CD4-positive, alpha-beta T cell treated with Interleukin-12 subunit alpha and Interleukin-12 subunit beta, for 1 hour (primary cell): ENCODE measurements at regions not wholly inside any gene's neighbourhood (a gene's known extent, or its start where the extent isn't known, plus 50 kb on each side); places are given as distances from the start of the nearest gene placed in this dataset.

Experiments
- DNase-seq: peaks from one replicate; pipeline ENCODE4 v3.0.0-alpha.2; 2020

DNA sequence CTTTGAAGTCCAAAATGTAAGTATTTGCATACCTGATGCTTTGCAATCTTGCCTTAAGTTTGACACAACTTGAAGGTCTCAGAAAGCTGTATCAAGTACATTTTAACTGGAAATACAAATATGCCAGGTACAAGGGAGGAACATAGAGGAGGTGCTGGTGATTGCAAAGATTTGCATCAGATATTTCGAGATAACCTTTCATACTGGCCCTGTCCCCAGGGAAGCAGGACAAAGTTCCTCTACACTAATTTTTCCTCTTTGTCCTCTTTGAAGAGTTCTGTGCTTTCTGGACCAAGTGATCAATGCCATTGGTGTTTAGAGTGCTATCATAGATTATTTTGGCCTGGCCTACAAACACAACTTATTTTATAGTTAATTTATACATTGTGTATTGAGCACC, 686.1 kb downstream of the HACE1 start:
- DNase-seq, result no peak

DNA sequence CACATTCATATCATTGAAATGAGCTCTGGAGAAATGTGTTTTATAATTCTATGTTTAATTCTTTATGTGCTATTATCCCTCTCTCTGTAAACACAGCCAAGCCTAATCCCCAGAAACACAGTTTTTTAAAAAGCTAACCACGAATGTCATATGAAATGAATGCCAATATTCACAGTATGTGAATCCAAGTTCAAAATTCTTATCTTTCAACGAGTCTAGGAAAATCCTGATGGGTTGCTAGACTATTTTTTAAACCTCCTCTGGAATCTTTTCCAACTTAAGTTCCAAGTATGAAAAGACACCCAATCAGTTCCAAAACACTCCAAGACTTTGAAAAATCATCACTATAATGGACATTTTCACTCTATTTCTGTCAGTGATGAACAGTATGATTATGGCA, 689.3 kb downstream of the HACE1 start:
- DNase-seq, result no peak

- DNase-seq, result no peak
These were observed 693.6 kb downstream of the HACE1 start for GRCh38 chr6:104166055-104166668.

GRCh38 chr6:104162036-104162669, 697.6 kb downstream of the HACE1 start:
- no peak for DNase-seq

DNA sequence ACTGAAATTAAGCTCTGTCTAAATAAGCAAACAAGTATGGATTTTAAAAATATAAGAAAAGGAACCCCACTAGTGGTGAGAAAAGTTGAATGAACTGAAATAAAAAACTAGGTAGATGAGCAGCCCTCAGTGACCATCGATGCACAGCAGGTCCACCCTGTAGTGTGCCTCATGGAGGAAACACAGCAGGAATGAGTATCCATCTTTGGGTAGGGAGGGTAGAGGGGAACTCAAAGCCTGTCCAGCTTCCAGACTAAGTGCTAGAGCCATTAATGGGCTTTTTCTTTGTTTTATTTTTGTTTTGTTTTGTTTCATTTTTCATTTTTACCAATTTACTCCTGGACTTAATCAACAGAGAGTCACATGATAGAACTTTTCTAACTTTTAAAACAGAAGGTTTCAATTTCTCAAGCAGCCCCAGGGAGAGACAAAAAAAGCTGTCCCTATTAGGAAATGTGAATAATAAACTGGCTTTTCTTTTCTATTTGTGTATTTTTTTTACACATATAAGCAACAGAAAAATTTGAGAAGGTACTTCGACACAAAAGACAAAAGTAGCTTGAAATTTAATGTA, 700.6 kb downstream of the HACE1 start:
- no peak for DNase-seq

DNA sequence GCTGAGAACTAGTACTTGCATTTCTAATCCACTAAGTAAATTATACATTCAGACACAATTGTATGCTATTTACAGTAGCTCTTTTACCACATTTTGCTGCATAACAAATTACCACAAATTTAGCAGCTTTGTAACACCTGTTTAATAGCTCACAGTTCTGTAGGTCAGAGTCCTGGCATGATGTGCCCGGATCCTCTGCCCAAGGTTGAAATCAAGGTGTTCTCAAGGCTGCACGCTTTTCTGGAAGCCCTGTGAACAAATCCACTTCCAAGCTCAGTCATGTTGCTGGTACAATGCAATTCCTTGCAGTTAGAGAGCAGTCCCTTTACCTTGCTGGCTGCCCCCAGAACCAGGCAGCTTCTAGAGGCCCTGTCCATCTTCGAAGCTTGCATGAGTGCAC, 716.0 kb downstream of the HACE1 start:
- DNase-seq, result no peak

GRCh38 chr6:104134876-104135275, 724.8 kb downstream of the HACE1 start:
- no peak for DNase-seq

- DNase-seq, result no peak
These were observed 729.4 kb downstream of the HACE1 start for GRCh38 chr6:104130343-104130742.

DNA sequence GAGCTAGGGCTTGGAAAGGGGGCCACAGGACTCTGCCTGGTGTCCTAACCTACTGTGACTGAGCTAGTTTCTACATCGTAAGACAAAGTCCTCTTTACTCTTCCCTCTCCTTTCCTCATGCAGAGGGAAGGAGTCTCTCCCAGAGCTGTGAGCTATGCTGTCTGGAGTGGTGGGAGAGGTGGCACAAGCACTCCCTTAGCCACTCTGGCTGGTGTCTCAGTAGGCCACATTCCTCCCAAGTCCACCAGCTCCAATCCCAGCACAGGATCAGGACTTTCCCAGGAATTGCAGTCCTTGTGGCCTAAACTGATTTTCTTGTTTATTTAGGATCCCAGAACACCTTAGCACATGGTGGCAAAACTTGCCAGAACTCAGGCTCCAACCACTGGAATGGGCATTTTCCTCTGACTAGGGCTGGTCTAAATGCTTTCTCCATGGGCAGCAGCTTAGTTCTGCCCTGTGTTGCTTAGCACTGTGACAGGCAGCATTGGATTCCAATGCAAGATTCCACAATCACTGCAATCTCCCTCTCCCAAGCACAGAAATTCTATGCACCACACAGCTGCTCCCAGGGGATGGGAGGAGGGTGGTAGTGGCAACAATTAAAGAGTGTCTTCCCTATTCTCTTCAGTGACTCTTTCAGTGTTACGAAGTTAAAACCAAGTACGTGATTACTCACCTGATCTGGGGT, 733.3 kb downstream of the HACE1 start:
- DNase-seq, result no peak

DNA sequence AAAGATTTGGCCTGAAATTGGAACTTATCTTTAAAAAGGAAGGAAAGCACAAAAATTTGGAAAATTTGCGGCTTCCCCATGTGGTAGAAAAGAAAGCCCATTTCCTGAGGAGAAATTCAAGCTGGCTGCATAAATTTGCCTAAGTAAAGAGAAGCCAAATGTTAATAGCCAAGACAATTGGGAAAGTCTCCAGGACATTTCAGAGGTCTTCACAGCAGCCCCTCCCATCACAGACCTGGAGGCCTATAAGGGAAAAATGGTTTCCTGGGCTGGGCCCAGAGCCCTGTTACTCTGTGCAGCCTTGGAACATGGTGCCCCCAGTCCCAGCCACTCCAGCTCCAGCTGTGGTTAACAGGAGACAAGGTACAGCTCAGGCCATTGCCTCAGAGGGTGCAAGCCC, 736.5 kb downstream of the HACE1 start:
- no peak for DNase-seq

- DNase-seq, result no peak
These were observed 741.4 kb downstream of the HACE1 start for GRCh38 chr6:104118274-104118673.

GRCh38 chr6:104109806-104110205, 749.9 kb downstream of the HACE1 start:
- DNase-seq, result no peak

DNA sequence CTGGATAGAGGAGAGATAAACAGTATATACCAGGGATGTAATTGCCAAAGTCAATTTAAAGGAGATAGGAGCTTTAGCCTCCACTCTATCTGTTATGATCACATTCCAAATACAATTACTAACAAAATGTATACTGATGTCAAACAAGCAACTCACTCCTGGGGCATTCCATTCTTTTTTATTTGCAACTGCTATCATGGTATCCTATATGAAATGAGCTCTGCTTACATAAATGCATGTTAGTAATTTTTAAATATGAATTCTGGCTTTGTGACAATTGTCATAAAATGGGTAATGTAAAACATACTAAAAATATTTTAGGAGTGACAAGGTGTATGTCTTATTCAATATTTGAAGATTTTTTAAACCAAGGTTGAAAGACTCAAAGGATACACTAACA, 751.1 kb downstream of the HACE1 start:
- no peak for DNase-seq

DNA sequence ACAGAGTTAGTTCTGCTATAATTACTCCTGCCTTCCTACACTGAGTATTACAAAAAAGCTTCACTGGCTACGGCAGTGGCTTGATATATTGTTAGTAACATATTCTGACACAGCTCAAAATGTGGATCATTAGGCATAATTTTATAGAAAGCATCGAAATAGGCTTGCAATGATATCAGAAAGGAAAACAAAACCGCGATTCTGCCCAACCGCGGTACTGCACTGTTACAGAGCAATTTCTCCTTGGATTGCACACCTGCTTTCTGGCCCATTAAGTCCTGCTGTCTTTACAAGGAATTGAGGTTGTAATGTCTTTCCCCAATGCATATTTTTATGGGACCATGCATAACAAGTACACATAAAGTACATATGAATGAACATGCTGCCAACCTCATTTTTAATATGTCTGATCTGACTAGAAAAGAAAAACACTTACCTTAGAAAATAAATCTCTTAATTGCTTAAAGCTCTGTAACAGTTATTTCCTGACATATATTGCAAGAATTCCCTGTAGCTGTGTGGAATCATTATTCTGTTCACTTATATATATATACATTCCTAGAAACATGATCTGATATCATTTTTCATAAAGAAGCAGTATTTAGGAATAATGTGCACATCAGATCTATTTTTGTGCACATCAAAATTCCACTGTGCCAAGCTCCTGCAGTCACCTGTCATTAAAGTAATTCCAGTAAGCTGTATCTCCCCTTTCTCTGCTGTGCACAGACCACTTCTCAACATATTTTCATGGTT, 763.9 kb downstream of the HACE1 start:
- no peak for DNase-seq

DNA sequence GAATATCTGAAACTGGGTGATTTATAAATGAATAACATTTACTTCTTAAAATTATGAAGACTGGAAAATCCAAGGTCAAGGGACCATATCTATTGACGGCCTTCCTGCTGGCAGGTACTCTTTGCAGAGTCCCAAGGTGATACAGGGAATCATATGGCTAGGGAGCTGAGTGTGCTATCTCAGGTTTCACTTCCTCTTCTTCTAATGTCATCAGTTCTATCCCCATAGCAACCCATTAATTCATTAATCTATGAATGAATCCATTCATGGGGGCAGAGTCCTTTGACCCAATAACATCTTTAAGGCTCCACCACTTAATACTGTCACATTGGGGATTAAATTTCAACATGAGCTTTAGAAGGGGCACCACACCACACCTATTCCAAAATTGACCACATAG, 772.0 kb downstream of the HACE1 start:
- no peak for DNase-seq

DNA sequence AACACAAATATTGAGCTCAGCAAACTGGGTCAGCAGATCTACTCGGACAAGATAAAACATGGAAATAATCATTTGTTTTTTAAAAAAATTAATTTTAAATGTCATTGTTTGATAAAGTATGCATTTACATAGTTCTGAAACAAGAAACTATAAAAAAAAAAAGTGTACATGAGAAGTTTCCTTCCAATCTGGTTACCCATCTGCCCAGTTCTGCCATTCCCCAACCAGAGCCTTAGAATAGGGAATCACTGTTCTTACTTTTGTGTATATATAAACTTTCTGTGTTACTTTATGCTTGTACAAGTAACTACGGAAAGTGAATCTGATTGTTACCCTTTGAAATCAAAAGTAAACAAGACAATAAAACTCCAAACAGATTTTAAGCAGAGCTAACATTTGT, 791.4 kb downstream of the HACE1 start:
- DNase-seq, result no peak

DNA sequence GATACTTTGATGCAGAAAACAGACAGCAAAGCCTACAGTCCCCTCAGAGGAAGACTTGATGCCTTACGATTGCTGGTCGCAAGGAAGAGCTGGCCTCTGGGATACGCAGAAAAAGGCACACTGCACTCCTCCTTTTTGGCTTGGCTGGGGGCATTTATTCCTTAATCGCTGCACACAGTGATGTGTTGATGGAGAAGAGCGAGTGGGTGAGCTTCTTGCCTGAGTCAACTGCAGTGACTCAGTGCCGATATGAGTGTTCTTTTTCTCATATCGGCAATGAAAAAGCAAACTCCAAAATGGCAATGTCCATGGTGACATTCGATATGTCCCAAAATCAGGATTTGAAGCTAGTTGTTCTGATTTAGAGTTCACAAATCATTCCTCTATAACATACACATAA, 794.8 kb downstream of the HACE1 start:
- no peak for DNase-seq

DNA sequence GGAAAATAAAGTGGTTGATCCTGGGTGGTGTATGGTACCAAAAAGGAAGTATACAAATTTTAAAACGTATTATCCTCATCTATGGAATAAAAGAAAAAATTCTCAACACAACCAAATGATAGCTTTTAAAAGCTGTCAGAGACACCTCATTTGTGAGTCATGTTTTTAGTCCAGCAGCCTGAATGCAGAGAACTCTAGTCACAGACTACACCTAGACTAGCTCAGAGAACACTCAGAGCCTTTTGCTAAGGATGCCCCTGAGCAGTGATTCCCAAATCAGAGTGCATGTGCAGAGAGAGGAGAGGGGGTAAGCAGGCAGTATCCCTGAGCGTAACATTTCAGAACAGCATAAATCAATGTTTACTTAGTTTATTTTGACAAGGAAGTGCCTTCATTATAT, 809.3 kb downstream of the HACE1 start:
- DNase-seq, result no peak

GRCh38 chr6:104046426-104046825, 813.3 kb downstream of the HACE1 start:
- no peak for DNase-seq

DNA sequence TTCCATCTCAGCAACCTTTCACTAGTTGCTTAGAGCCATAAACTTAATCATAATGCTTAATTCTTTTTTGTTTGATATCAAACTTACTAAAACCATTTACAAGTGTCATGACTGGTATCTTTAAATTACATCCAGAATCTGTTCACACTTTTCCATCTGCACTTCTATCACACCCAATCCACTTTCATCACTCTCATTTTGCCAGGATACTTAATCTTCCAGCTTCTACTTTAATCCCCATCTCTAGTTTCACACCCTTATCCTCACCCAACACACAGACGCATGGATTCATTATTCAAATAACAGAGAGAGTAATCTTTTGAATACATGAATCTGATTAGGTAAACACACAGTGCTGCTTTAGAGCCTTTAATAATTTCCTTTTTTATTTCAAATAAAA, 828.4 kb downstream of the HACE1 start:
- no peak for DNase-seq

DNA sequence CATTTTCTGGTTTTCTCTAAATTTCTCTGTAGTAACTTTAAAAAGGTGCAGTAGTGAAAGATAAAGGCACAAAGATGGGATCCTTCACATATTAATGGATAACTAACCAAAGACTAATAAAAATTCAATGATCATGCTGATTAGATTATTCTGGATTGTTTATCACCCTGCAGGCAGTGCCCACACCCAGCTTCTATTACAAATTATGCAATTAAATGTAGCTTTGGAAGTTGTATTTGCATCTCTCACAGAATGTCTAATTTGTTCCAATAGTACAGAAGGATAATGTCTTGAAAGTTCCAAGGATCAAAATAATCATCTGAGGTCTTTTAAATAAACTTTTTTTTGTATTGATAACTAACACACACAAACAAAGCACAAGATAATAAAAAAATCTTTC, 837.6 kb downstream of the HACE1 start:
- DNase-seq, result no peak

DNA sequence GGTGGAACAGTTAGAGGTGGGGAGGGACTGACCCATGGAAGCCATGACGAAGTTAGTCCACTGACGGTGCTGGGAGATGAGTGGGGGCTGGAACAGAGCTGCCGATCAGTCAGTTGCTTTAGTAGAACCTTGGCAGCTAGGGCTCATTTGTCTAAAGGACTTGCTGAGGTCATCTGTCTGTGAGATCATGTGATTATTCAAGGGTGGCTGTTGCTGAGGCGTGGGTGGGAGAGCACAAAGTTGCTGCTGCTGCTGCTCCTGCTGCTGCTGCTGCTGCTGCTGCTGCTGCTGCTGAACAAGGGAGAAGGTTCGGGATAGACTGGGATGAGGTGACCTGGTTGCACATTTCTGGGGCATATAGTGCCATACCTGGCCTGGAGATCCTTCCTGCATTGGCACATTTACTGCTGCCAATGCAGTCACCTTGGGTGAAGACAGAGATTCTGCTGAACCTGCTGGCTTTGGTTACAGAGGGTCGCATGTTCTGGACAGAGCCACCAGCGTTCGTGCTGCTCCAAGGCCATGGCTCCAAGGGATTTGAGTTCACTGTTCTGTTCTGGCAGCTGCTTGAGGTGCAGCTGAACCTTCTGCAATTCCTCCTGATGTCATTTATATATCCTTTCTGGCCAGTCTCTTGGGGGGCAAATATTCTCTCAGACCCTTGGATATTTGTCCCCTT, 840.5 kb downstream of the HACE1 start:
- no peak for DNase-seq
